ENCODE measurements at regions not wholly inside any gene's neighbourhood (a gene's known extent, or its start where the extent isn't known, plus 50 kb on each side); places are given as distances from the start of the nearest gene placed in this dataset.

- Histone ChIP-seq H3K4me2 (ENCODE audit: insufficient read depth, low read length) (no peak overlapping the region), H3K79me2 (ENCODE audit: control insufficient read depth, insufficient read depth, low read length) (no peaks in the 10 kb centered on the region), H3K27me3 (ENCODE audit: control insufficient read depth in 2 of 2, insufficient read depth in 2 of 2, low read length in 2 of 2) (no peaks in the 10 kb centered on the region), H4K20me1 (replicated peaks; ENCODE audit: control insufficient read depth, extremely low read depth, insufficient read depth, low read length) (no peaks in the 10 kb centered on the region), H3K4me3 (replicated peaks in 1 of 3; ENCODE audit: insufficient read depth in 1 of 3, low read depth in 1 of 3, low read length in 3 of 3) (no peak overlapping the region), H3K9me3 (replicated peaks; ENCODE audit: control insufficient read depth, insufficient read depth, low read length) (no peaks in the 10 kb centered on the region), H3K27ac (ENCODE audit: insufficient read depth, low read depth, low read length) (no peak overlapping the region), H3K36me3 (ENCODE audit: control insufficient read depth in 2 of 2, extremely low read depth in 1 of 2, insufficient read depth in 2 of 2, low read length in 2 of 2) (no peaks in the 10 kb centered on the region), H3K9me1 (replicated peaks; ENCODE audit: control insufficient read depth, extremely low read depth, insufficient read depth, low read length) (no peaks in the 10 kb centered on the region), H3K4me1 (ENCODE audit: control insufficient read depth, extremely low read depth, insufficient read depth, low read length) (no peaks in the 10 kb centered on the region), H2AFZ (ENCODE audit: low read depth, low read length) (no peak overlapping the region), H3K9ac (replicated peaks; ENCODE audit: extremely low read depth, insufficient read depth, low read length) (no peak overlapping the region)
- CTCF ChIA-PET = no interaction called here
- dilution Hi-C loops (cut with MboI; ENCODE audit: extremely low pct_ligation_motif_present, low sequenced_read_pairs) = no loop called here
- no peak for DNase-seq (ENCODE audit: low read depth, low spot score)
- POLR2A ChIA-PET = no interaction called here
- intact Hi-C loops (cut with micrococcal nuclease) = no loop called here
- BruUV-seq (replicated peaks) = no TSS peak
- no peak for TF ChIP-seq MAX (IDR thresholded peaks at IDR 0.05; ENCODE audit: insufficient read depth, insufficient read length)
- TF ChIP-seq CTCF (IDR thresholded peaks at IDR 0.05; ENCODE audit: extremely low read depth in 1 of 2, insufficient read depth in 1 of 2, low read depth in 1 of 2, low read length in 2 of 2) = no peak
- no peak for TF ChIP-seq EZH2 (IDR thresholded peaks at IDR 0.05; ENCODE audit: borderline replicate concordance, low read depth, low read length, severe bottlenecking)
- TF ChIP-seq POLR2AphosphoS5 (IDR thresholded peaks at IDR 0.05; ENCODE audit: insufficient read depth, low read depth, low read length) = no peak
- no peak for FAIRE-seq
Measured at GRCh38 chr18:45157576-45157975, 457.7 kb upstream of the SLC14A2 start.

GRCh38 chr18:45161850-45162249 is 453.4 kb upstream of the SLC14A2 start:
- no peaks in the 10 kb centered on the region for H4K20me1 ChIP-seq (replicated peaks; ENCODE audit: control insufficient read depth, extremely low read depth, insufficient read depth, low read length)
- no peak overlapping the region for H3K4me2 ChIP-seq (ENCODE audit: insufficient read depth, low read length)
- no peak overlapping the region for H3K9ac ChIP-seq (replicated peaks; ENCODE audit: extremely low read depth, insufficient read depth, low read length)
- FAIRE-seq = no peak
- intact Hi-C loops (cut with micrococcal nuclease) (no loop called here), dilution Hi-C loops (cut with MboI; ENCODE audit: extremely low pct_ligation_motif_present, low sequenced_read_pairs) (no loop called here)
- H3K79me2 ChIP-seq (ENCODE audit: control insufficient read depth, insufficient read depth, low read length) = no peaks in the 10 kb centered on the region
- POLR2A ChIA-PET = no interaction called here
- H3K27ac ChIP-seq (ENCODE audit: insufficient read depth, low read depth, low read length) = no peak overlapping the region
- CTCF ChIA-PET = no interaction called here
- no peak overlapping the region for H2AFZ ChIP-seq (ENCODE audit: low read depth, low read length)
- H3K9me1 ChIP-seq (replicated peaks; ENCODE audit: control insufficient read depth, extremely low read depth, insufficient read depth, low read length) = no peaks in the 10 kb centered on the region
- H3K9me3 ChIP-seq (replicated peaks; ENCODE audit: control insufficient read depth, insufficient read depth, low read length) = no peaks in the 10 kb centered on the region
- no peak overlapping the region for H3K4me3 ChIP-seq (replicated peaks in 1 of 3; ENCODE audit: insufficient read depth in 1 of 3, low read depth in 1 of 3, low read length in 3 of 3)
- no peaks in the 10 kb centered on the region for H3K4me1 ChIP-seq (ENCODE audit: control insufficient read depth, extremely low read depth, insufficient read depth, low read length)
- DNase-seq (ENCODE audit: low read depth, low spot score) = no peak
- no peaks in the 10 kb centered on the region for H3K36me3 ChIP-seq (ENCODE audit: control insufficient read depth in 2 of 2, extremely low read depth in 1 of 2, insufficient read depth in 2 of 2, low read length in 2 of 2)
- no peak for TF ChIP-seq POLR2AphosphoS5 (IDR thresholded peaks at IDR 0.05; ENCODE audit: insufficient read depth, low read depth, low read length)
- TF ChIP-seq POLR2A (IDR thresholded peaks at IDR 0.05; ENCODE audit: low read depth, low read length) = no peak
- no peak for TF ChIP-seq EZH2 (IDR thresholded peaks at IDR 0.05; ENCODE audit: borderline replicate concordance, low read depth, low read length, severe bottlenecking)
- no peak for TF ChIP-seq MYC (IDR thresholded peaks at IDR 0.05; ENCODE audit: low read depth, low read length)
- TF ChIP-seq CTCF (IDR thresholded peaks at IDR 0.05; ENCODE audit: extremely low read depth in 1 of 2, insufficient read depth in 1 of 2, low read depth in 1 of 2, low read length in 2 of 2) = no peak
- TF ChIP-seq JUN (IDR thresholded peaks at IDR 0.05; ENCODE audit: borderline replicate concordance, insufficient read depth, insufficient read length, low read depth) = no peak
- no peak for TF ChIP-seq FOS (IDR thresholded peaks at IDR 0.05; ENCODE audit: borderline replicate concordance, insufficient read depth, low read length)
- TF ChIP-seq MAX (IDR thresholded peaks at IDR 0.05; ENCODE audit: insufficient read depth, insufficient read length) = no peak
- no peak for TF ChIP-seq GATA2 (IDR thresholded peaks at IDR 0.05; ENCODE audit: insufficient read depth, insufficient read length, low read depth, low read length)
- no peaks in the 10 kb centered on the region for H3K27me3 ChIP-seq (ENCODE audit: control insufficient read depth in 2 of 2, insufficient read depth in 2 of 2, low read length in 2 of 2)
- BruUV-seq (replicated peaks) = no TSS peak

Measured in endothelial cell of umbilical vein (primary cell).